GM12878 (cell line): ENCODE measurements at regions not wholly inside any gene's neighbourhood (a gene's known extent, or its start where the extent isn't known, plus 50 kb on each side); places are given as distances from the start of the nearest gene placed in this dataset.

Source experiments
- ATAC-seq: fragments of 200-7000 bp; cut with Tn5 transposase; 3 replicates; pipeline ENCODE4 v1.9.1; 2020; ENCODE audit warnings: mild to moderate bottlenecking, moderate library complexity
- BruUV-seq: library from RNA; stranded (reverse); fragments of 400-500 nt; replicated peaks from 2 replicates; lab custom pipeline; 2021; lab: Mats Ljungman, UMichigan
- CTCF ChIA-PET: fragments of 300-600 bp; sonication (Branson Sonifier 250); formaldehyde crosslinking; extraction: SDS; loops from one replicate; lab custom pipeline; 2021; ENCODE audit warnings: inconsistent platforms; lab: Yijun Ruan, JAX
- POLR2A ChIA-PET: fragments of 350-600 bp; formaldehyde crosslinking; extraction: SDS; loops from one replicate; lab custom pipeline; 2021; ENCODE audit warnings: inconsistent platforms; lab: Charles Lee
- RAD21 ChIA-PET: fragments of 300-600 bp; sonication (Branson Sonifier 250); formaldehyde crosslinking; loops from one replicate; lab custom pipeline; 2023; ENCODE audit warnings: antibody characterized with exemption; ENCODE audit not compliant: unreplicated experiment; lab: Charles Lee
- SMC1A ChIA-PET: fragments of 300-600 bp; sonication (Branson Sonifier 250); formaldehyde crosslinking; loops from one replicate; lab custom pipeline; 2023; ENCODE audit not compliant: unreplicated experiment, uncharacterized antibody; lab: Charles Lee
- DNase-seq: peaks from one replicate; pipeline ENCODE4 v3.0.0-alpha.2; 2011; ENCODE audit warnings: low read depth, low spot score
- FAIRE-seq: peaks from 3 replicates; lab custom pipeline; 2011; peaks lifted over from hg19 to GRCh38; lab: Jason Lieb, UNC
- H2AFZ ChIP-seq: 2 replicates; pipeline ENCODE4 v1.6.0; 2011; ENCODE audit warnings: low read depth, low read length, control low read depth; ENCODE audit not compliant: control insufficient read depth
- H3K27ac ChIP-seq: 2 replicates; pipeline ENCODE4 v1.5.1; 2011; ENCODE audit warnings: control low read depth; ENCODE audit not compliant: control insufficient read depth, insufficient read depth
- H3K27me3 ChIP-seq, 2 experiments: replicated peaks in 1 of 2; 2 replicates each; pipeline versions ENCODE4 v1.6.0 to v1.6.1; 2011; ENCODE audit warnings: low read length in 1 of 2; ENCODE audit not compliant: control insufficient read depth in 2 of 2, insufficient read depth in 2 of 2
- H3K36me3 ChIP-seq, 2 experiments: 2 replicates each; pipeline ENCODE4 v1.5.1; 2011; ENCODE audit warnings: low read length in 1 of 2; ENCODE audit not compliant: control insufficient read depth in 2 of 2, insufficient read depth in 2 of 2
- H3K4me1 ChIP-seq: 2 replicates; pipeline ENCODE4 v1.6.1; 2011; ENCODE audit warnings: mild to moderate bottlenecking, low read length, moderate library complexity, mixed read lengths; ENCODE audit not compliant: control insufficient read depth, insufficient read depth
- H3K4me2 ChIP-seq: 2 replicates; pipeline ENCODE4 v1.6.0; 2011; ENCODE audit warnings: control low read depth; ENCODE audit not compliant: control insufficient read depth, insufficient read depth
- H3K4me3 ChIP-seq: fragments of 200-600 bp; sonication (generic); 2 replicates; pipeline ENCODE4 v1.5.1; 2016
- H3K79me2 ChIP-seq: 2 replicates; pipeline ENCODE4 v1.6.0; 2011; ENCODE audit warnings: low read length; ENCODE audit not compliant: control insufficient read depth, insufficient read depth
- H3K9ac ChIP-seq: 2 replicates; pipeline ENCODE4 v1.8.0; 2011; ENCODE audit warnings: low read length, control low read depth, mixed read lengths; ENCODE audit not compliant: control insufficient read depth, insufficient read depth
- H3K9me3 ChIP-seq: replicated peaks from 3 replicates; pipeline ENCODE4 v1.5.1; 2011; ENCODE audit warnings: mild to moderate bottlenecking, low read length; ENCODE audit not compliant: control insufficient read depth, insufficient read depth
- H4K20me1 ChIP-seq: 2 replicates; pipeline ENCODE4 v1.6.0; 2011; ENCODE audit not compliant: control insufficient read depth, insufficient read depth
- ATF3 ChIP-seq: IDR thresholded peaks from 2 replicates; pipeline ENCODE4 v1.6.1; 2011; ENCODE audit warnings: low read depth, mild to moderate bottlenecking, low read length, moderate library complexity, borderline replicate concordance; ENCODE audit errors: extremely low read depth
- BCL3 ChIP-seq: IDR thresholded peaks from 2 replicates; pipeline ENCODE4 v1.6.1; 2011; ENCODE audit warnings: borderline replicate concordance, low read depth, mild to moderate bottlenecking, moderate library complexity, low read length; ENCODE audit not compliant: insufficient read depth, poor library complexity, severe bottlenecking
- CBX3 ChIP-seq: fragments of 200-600 bp; sonication (generic); IDR thresholded peaks from 2 replicates; pipeline ENCODE4 v1.6.1; 2016; ENCODE audit warnings: low read depth, borderline replicate concordance
- GABPA ChIP-seq: IDR thresholded peaks from 2 replicates; pipeline ENCODE4 v1.6.1; 2014; ENCODE audit warnings: antibody characterized with exemption, low read depth, mild to moderate bottlenecking, inconsistent platforms
- HDAC6 ChIP-seq: fragments of 200-600 bp; sonication (generic); IDR thresholded peaks from one replicate; pipeline ENCODE4 v1.8.0; 2017; ENCODE audit warnings: antibody characterized with exemption; ENCODE audit not compliant: unreplicated experiment
- KLF5 ChIP-seq: fragments of 450-650 bp; IDR thresholded peaks from 2 replicates; pipeline ENCODE4 v1.6.1; 2014; ENCODE audit warnings: mild to moderate bottlenecking; ENCODE audit not compliant: partially characterized antibody
- NFYA ChIP-seq: IDR thresholded peaks from 2 replicates; pipeline ENCODE4 v1.6.1; 2011; ENCODE audit warnings: low read depth, mild to moderate bottlenecking, low read length, improper control_type of control experiment, borderline replicate concordance
- PAX8 ChIP-seq: fragments of 450-650 bp; IDR thresholded peaks from 2 replicates; pipeline ENCODE4 v1.6.1; 2017; ENCODE audit warnings: mild to moderate bottlenecking, moderate library complexity
- RAD51 ChIP-seq: fragments of 450-650 bp; IDR thresholded peaks from 2 replicates; pipeline ENCODE4 v1.6.1; 2016; ENCODE audit warnings: moderate library complexity, mild to moderate bottlenecking, inconsistent platforms
- RB1 ChIP-seq: fragments of 450-650 bp; formaldehyde crosslinking; IDR thresholded peaks from 2 replicates; pipeline ENCODE4 v1.6.1; 2017; ENCODE audit warnings: mild to moderate bottlenecking, borderline replicate concordance
- RCOR1 ChIP-seq: conservative IDR thresholded peaks from 2 replicates; pipeline ENCODE4 v1.6.1; 2012; ENCODE audit warnings: low read depth, low read length, improper control_type of control experiment
- ZNF24 ChIP-seq: fragments of 450-650 bp; IDR thresholded peaks from 2 replicates; pipeline ENCODE4 v1.6.1; 2017; ENCODE audit warnings: antibody characterized with exemption, mild to moderate bottlenecking
- ZNF592 ChIP-seq: fragments of 450-650 bp; IDR thresholded peaks from 2 replicates; pipeline ENCODE4 v1.6.1; 2017; ENCODE audit warnings: mild to moderate bottlenecking, moderate library complexity
- ZSCAN29 ChIP-seq: fragments of 450-650 bp; IDR thresholded peaks from 2 replicates; pipeline ENCODE4 v1.6.1; 2017; ENCODE audit warnings: mild to moderate bottlenecking, moderate library complexity
- WGBS: methylation state at CpG from one replicate; pipeline ENCODE4 v1.1.6; 2016; ENCODE audit warnings: low lambda C conversion rate; ENCODE audit not compliant: insufficient replicate concordance, insufficient coverage; ENCODE audit errors: missing lambda C conversion rate; 5-methylcytosine and 5-hydroxymethylcytosine counted together
- in situ Hi-C: fragments of 300-500 bp; cut with MboI; formaldehyde crosslinking; loops from 9 replicates; pipeline ENCODE4 v1.14.3; 2018; ENCODE audit warnings: mixed read lengths
- intact Hi-C: fragments of 100-400 bp; cut with micrococcal nuclease; formaldehyde crosslinking; loops from one replicate; pipeline ENCODE4 v1.14.2; 2022; ENCODE audit not compliant: unreplicated experiment

- Histone ChIP-seq H3K4me1 (no peaks in the 10 kb centered on the region), H3K27me3 (no peaks in the 10 kb centered on the region), H3K4me2 (no peak overlapping the region), H3K9ac (no peak overlapping the region), H4K20me1 (no peaks in the 10 kb centered on the region), H3K27ac (no peak overlapping the region), H3K4me3 (no peak overlapping the region), H3K79me2 (no peaks in the 10 kb centered on the region), H3K36me3 (no peaks in the 10 kb centered on the region), H2AFZ (no peak overlapping the region), H3K9me3 (no peaks in the 10 kb centered on the region)
- intact Hi-C loops (no loop called here), in situ Hi-C loops (no loop called here)
- TF ChIP-seq BCL3 (no peak), RB1 (no peak), ZSCAN29 (no peak), RAD51 (no peak), PAX8 (no peak), RCOR1 (no peak)
- 0% methylated on average over 1 of the region's 1 CpG for WGBS
- RAD21 ChIA-PET, result no interaction called here
- CTCF ChIA-PET, result no interaction called here
- SMC1A ChIA-PET, result no interaction called here
- no TSS peak for BruUV-seq
- FAIRE-seq, result no peak
- POLR2A ChIA-PET, result no interaction called here
- no peak for ATAC-seq
- no peak for DNase-seq
Observed at GRCh38 chr2:19031642-19032041, 326.8 kb downstream of the OSR1 start.

GRCh38 chr2:19029655-19030054 is 328.8 kb downstream of the OSR1 start:
- Histone ChIP-seq H3K4me3 (no peak overlapping the region), H3K4me1 (no peaks in the 10 kb centered on the region), H2AFZ (no peak overlapping the region), H3K27ac (no peak overlapping the region), H3K9me3 (no peaks in the 10 kb centered on the region), H3K79me2 (no peaks in the 10 kb centered on the region), H3K27me3 (no peaks in the 10 kb centered on the region), H4K20me1 (no peaks in the 10 kb centered on the region), H3K9ac (no peak overlapping the region), H3K4me2 (no peak overlapping the region), H3K36me3 (no peaks in the 10 kb centered on the region)
- ChIA-PET CTCF (no interaction called here), POLR2A (no interaction called here), SMC1A (no interaction called here), RAD21 (no interaction called here)
- ATAC-seq (no peak), DNase-seq (no peak), FAIRE-seq (no peak)
- intact Hi-C loops (no loop called here), in situ Hi-C loops (no loop called here)
- BruUV-seq, result no TSS peak
- WGBS, result 33% methylated on average over 3 of the region's 3 CpGs
- no peak for TF ChIP-seq CBX3
- TF ChIP-seq HDAC6, result no peak
- TF ChIP-seq ATF3, result no peak
- no peak for TF ChIP-seq NFYA
- no peak for TF ChIP-seq KLF5
- TF ChIP-seq GABPA, result no peak
- TF ChIP-seq ZNF24, result no peak
- TF ChIP-seq ZNF592, result no peak
